GM12878 (cell line): ENCODE measurements at regions not wholly inside any gene's neighbourhood (a gene's known extent, or its start where the extent isn't known, plus 50 kb on each side); places are given as distances from the start of the nearest gene placed in this dataset.

Source experiments
- ATAC-seq: fragments of 200-7000 bp; cut with Tn5 transposase; 3 replicates; pipeline ENCODE4 v1.9.1; 2020; ENCODE audit warnings: mild to moderate bottlenecking, moderate library complexity
- BruUV-seq: library from RNA; stranded (reverse); fragments of 400-500 nt; replicated peaks from 2 replicates; lab custom pipeline; 2021; lab: Mats Ljungman, UMichigan
- CTCF ChIA-PET: fragments of 300-600 bp; sonication (Branson Sonifier 250); formaldehyde crosslinking; extraction: SDS; loops from one replicate; lab custom pipeline; 2021; ENCODE audit warnings: inconsistent platforms; lab: Yijun Ruan, JAX
- POLR2A ChIA-PET: fragments of 350-600 bp; formaldehyde crosslinking; extraction: SDS; loops from one replicate; lab custom pipeline; 2021; ENCODE audit warnings: inconsistent platforms; lab: Charles Lee
- RAD21 ChIA-PET: fragments of 300-600 bp; sonication (Branson Sonifier 250); formaldehyde crosslinking; loops from one replicate; lab custom pipeline; 2023; ENCODE audit warnings: antibody characterized with exemption; ENCODE audit not compliant: unreplicated experiment; lab: Charles Lee
- SMC1A ChIA-PET: fragments of 300-600 bp; sonication (Branson Sonifier 250); formaldehyde crosslinking; loops from one replicate; lab custom pipeline; 2023; ENCODE audit not compliant: unreplicated experiment, uncharacterized antibody; lab: Charles Lee
- DNase-seq: peaks from one replicate; pipeline ENCODE4 v3.0.0-alpha.2; 2011; ENCODE audit warnings: low read depth, low spot score
- FAIRE-seq: peaks from 3 replicates; lab custom pipeline; 2011; peaks lifted over from hg19 to GRCh38; lab: Jason Lieb, UNC
- H2AFZ ChIP-seq: 2 replicates; pipeline ENCODE4 v1.6.0; 2011; ENCODE audit warnings: low read depth, low read length, control low read depth; ENCODE audit not compliant: control insufficient read depth
- H3K27ac ChIP-seq: 2 replicates; pipeline ENCODE4 v1.5.1; 2011; ENCODE audit warnings: control low read depth; ENCODE audit not compliant: control insufficient read depth, insufficient read depth
- H3K27me3 ChIP-seq, 2 experiments: replicated peaks in 1 of 2; 2 replicates each; pipeline versions ENCODE4 v1.6.0 to v1.6.1; 2011; ENCODE audit warnings: low read length in 1 of 2; ENCODE audit not compliant: control insufficient read depth in 2 of 2, insufficient read depth in 2 of 2
- H3K36me3 ChIP-seq, 2 experiments: 2 replicates each; pipeline ENCODE4 v1.5.1; 2011; ENCODE audit warnings: low read length in 1 of 2; ENCODE audit not compliant: control insufficient read depth in 2 of 2, insufficient read depth in 2 of 2
- H3K4me1 ChIP-seq: 2 replicates; pipeline ENCODE4 v1.6.1; 2011; ENCODE audit warnings: mild to moderate bottlenecking, low read length, moderate library complexity, mixed read lengths; ENCODE audit not compliant: control insufficient read depth, insufficient read depth
- H3K4me2 ChIP-seq: 2 replicates; pipeline ENCODE4 v1.6.0; 2011; ENCODE audit warnings: control low read depth; ENCODE audit not compliant: control insufficient read depth, insufficient read depth
- H3K4me3 ChIP-seq: fragments of 200-600 bp; sonication (generic); 2 replicates; pipeline ENCODE4 v1.5.1; 2016
- H3K79me2 ChIP-seq: 2 replicates; pipeline ENCODE4 v1.6.0; 2011; ENCODE audit warnings: low read length; ENCODE audit not compliant: control insufficient read depth, insufficient read depth
- H3K9ac ChIP-seq: 2 replicates; pipeline ENCODE4 v1.8.0; 2011; ENCODE audit warnings: low read length, control low read depth, mixed read lengths; ENCODE audit not compliant: control insufficient read depth, insufficient read depth
- H3K9me3 ChIP-seq: replicated peaks from 3 replicates; pipeline ENCODE4 v1.5.1; 2011; ENCODE audit warnings: mild to moderate bottlenecking, low read length; ENCODE audit not compliant: control insufficient read depth, insufficient read depth
- H4K20me1 ChIP-seq: 2 replicates; pipeline ENCODE4 v1.6.0; 2011; ENCODE audit not compliant: control insufficient read depth, insufficient read depth
- ATF7 ChIP-seq: fragments of 450-650 bp; IDR thresholded peaks from 2 replicates; pipeline ENCODE4 v1.6.1; 2016; ENCODE audit warnings: low read depth, mild to moderate bottlenecking
- BCL3 ChIP-seq: IDR thresholded peaks from 2 replicates; pipeline ENCODE4 v1.6.1; 2011; ENCODE audit warnings: borderline replicate concordance, low read depth, mild to moderate bottlenecking, moderate library complexity, low read length; ENCODE audit not compliant: insufficient read depth, poor library complexity, severe bottlenecking
- EP300 ChIP-seq, 2 experiments: fragments of 150-350 bp in 1 of 2; IDR thresholded peaks; 2 replicates each; pipeline ENCODE4 v1.6.1; 2011 to 2012; ENCODE audit warnings: low read depth in 2 of 2, low read length in 2 of 2, borderline replicate concordance in 1 of 2, improper control_type of control experiment in 1 of 2, inconsistent platforms in 1 of 2; ENCODE audit not compliant: control insufficient read depth in 1 of 2
- GABPA ChIP-seq: IDR thresholded peaks from 2 replicates; pipeline ENCODE4 v1.6.1; 2014; ENCODE audit warnings: antibody characterized with exemption, low read depth, mild to moderate bottlenecking, inconsistent platforms
- GATAD2B ChIP-seq: fragments of 450-650 bp; conservative IDR thresholded peaks from 2 replicates; pipeline ENCODE4 v1.6.1; 2017; ENCODE audit warnings: low read depth, mild to moderate bottlenecking, moderate library complexity
- MAX ChIP-seq: IDR thresholded peaks from 2 replicates; pipeline ENCODE4 v1.6.1; 2012; ENCODE audit warnings: low read depth, low read length, improper control_type of control experiment
- MTA3 ChIP-seq: IDR thresholded peaks from 2 replicates; pipeline ENCODE4 v1.6.1; 2012; ENCODE audit warnings: low read length, inconsistent platforms, borderline replicate concordance
- MXI1 ChIP-seq: fragments of 150-350 bp; IDR thresholded peaks from 2 replicates; pipeline ENCODE4 v1.6.1; 2011; ENCODE audit warnings: low read depth, mild to moderate bottlenecking, inconsistent platforms, low read length, improper control_type of control experiment
- NR2C1 ChIP-seq: fragments of 450-650 bp; IDR thresholded peaks from 2 replicates; pipeline ENCODE4 v1.6.1; 2017; ENCODE audit warnings: antibody characterized with exemption, mild to moderate bottlenecking, moderate library complexity
- NR2C2 ChIP-seq: IDR thresholded peaks from 2 replicates; pipeline ENCODE4 v1.6.1; 2011; ENCODE audit warnings: borderline replicate concordance, low read depth; ENCODE audit not compliant: control insufficient read depth, insufficient read length
- SMARCA5 ChIP-seq: fragments of 450-650 bp; IDR thresholded peaks from 2 replicates; pipeline ENCODE4 v1.6.1; 2017; ENCODE audit warnings: mild to moderate bottlenecking
- WGBS: methylation state at CpG from one replicate; pipeline ENCODE4 v1.1.6; 2016; ENCODE audit warnings: low lambda C conversion rate; ENCODE audit not compliant: insufficient replicate concordance, insufficient coverage; ENCODE audit errors: missing lambda C conversion rate; 5-methylcytosine and 5-hydroxymethylcytosine counted together
- in situ Hi-C: fragments of 300-500 bp; cut with MboI; formaldehyde crosslinking; loops from 9 replicates; pipeline ENCODE4 v1.14.3; 2018; ENCODE audit warnings: mixed read lengths
- intact Hi-C: fragments of 100-400 bp; cut with micrococcal nuclease; formaldehyde crosslinking; loops from one replicate; pipeline ENCODE4 v1.14.2; 2022; ENCODE audit not compliant: unreplicated experiment
- TF ChIP-seq, protein P1 (sequence below): IDR thresholded peaks from 2 replicates; pipeline ENCODE4 v1.6.1; 2012; ENCODE audit warnings: low read depth, low read length, improper control_type of control experiment
- TF ChIP-seq, protein P2 (sequence below): fragments of 450-650 bp; formaldehyde crosslinking; IDR thresholded peaks from 2 replicates; pipeline ENCODE4 v1.4.0; 2020; ENCODE audit warnings: mild to moderate bottlenecking, moderate library complexity
- TF ChIP-seq, protein P3 (sequence below): IDR thresholded peaks from 2 replicates; pipeline ENCODE4 v1.6.1; 2012; ENCODE audit warnings: mild to moderate bottlenecking, low read depth, low read length

DNA sequence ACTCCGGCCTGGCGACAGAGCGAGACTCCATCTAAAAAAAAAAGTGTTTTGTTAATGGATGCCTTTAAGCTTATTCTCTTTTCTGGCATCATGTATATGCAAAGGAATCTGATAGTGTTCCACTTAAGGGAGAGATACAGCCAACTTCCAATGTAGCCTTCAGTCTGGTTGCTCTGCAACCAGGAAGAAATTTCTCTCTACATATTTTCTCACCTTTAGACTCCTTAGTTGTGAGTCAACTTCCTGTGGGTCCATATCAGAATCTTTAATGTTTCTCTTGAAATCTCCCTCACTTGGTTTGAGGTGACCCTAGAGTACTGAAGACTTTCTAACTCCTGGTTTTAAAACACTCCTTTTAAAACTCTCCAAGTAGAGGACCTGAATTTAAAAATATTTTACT lies 340.4 kb downstream of the SLC6A15 start:
- Histone ChIP-seq H4K20me1 (no peaks in the 10 kb centered on the region), H3K9ac (no peak overlapping the region), H3K4me1 (no peaks in the 10 kb centered on the region), H3K36me3 (no peaks in the 10 kb centered on the region), H3K4me2 (no peak overlapping the region), H3K79me2 (no peaks in the 10 kb centered on the region), H2AFZ (no peak overlapping the region), H3K27me3 (no peaks in the 10 kb centered on the region), H3K4me3 (no peak overlapping the region), H3K27ac (no peak overlapping the region), H3K9me3 (no peaks in the 10 kb centered on the region)
- 36% methylated on average over 3 of the region's 3 CpGs for WGBS
- ATAC-seq (no peak), DNase-seq (no peak), FAIRE-seq (no peak)
- SMC1A ChIA-PET: no interaction called here
- no TSS peak for BruUV-seq
- intact Hi-C loops (no loop called here), in situ Hi-C loops (no loop called here)
- POLR2A ChIA-PET: no interaction called here
- CTCF ChIA-PET: no interaction called here
- RAD21 ChIA-PET: no interaction called here
- TF ChIP-seq, protein P1, sequence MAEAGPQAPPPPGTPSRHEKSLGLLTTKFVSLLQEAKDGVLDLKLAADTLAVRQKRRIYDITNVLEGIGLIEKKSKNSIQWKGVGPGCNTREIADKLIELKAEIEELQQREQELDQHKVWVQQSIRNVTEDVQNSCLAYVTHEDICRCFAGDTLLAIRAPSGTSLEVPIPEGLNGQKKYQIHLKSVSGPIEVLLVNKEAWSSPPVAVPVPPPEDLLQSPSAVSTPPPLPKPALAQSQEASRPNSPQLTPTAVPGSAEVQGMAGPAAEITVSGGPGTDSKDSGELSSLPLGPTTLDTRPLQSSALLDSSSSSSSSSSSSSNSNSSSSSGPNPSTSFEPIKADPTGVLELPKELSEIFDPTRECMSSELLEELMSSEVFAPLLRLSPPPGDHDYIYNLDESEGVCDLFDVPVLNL: no peak
- TF ChIP-seq NR2C2 (no peak), GATAD2B (no peak), SMARCA5 (no peak), BCL3 (no peak), MXI1 (no peak), MTA3 (no peak), MAX (no peak), NR2C1 (no peak), EP300 (IDR thresholded peaks at IDR 0.05; ENCODE audit: borderline replicate concordance in 1 of 2, control insufficient read depth in 1 of 2, low read depth in 2 of 2, low read length in 2 of 2) (no peak), ATF7 (no peak), GABPA (no peak)
- TF ChIP-seq, protein P2, sequence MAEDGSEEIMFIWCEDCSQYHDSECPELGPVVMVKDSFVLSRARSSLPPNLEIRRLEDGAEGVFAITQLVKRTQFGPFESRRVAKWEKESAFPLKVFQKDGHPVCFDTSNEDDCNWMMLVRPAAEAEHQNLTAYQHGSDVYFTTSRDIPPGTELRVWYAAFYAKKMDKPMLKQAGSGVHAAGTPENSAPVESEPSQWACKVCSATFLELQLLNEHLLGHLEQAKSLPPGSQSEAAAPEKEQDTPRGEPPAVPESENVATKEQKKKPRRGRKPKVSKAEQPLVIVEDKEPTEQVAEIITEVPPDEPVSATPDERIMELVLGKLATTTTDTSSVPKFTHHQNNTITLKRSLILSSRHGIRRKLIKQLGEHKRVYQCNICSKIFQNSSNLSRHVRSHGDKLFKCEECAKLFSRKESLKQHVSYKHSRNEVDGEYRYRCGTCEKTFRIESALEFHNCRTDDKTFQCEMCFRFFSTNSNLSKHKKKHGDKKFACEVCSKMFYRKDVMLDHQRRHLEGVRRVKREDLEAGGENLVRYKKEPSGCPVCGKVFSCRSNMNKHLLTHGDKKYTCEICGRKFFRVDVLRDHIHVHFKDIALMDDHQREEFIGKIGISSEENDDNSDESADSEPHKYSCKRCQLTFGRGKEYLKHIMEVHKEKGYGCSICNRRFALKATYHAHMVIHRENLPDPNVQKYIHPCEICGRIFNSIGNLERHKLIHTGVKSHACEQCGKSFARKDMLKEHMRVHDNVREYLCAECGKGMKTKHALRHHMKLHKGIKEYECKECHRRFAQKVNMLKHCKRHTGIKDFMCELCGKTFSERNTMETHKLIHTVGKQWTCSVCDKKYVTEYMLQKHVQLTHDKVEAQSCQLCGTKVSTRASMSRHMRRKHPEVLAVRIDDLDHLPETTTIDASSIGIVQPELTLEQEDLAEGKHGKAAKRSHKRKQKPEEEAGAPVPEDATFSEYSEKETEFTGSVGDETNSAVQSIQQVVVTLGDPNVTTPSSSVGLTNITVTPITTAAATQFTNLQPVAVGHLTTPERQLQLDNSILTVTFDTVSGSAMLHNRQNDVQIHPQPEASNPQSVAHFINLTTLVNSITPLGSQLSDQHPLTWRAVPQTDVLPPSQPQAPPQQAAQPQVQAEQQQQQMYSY: no peak
- TF ChIP-seq, protein P3, sequence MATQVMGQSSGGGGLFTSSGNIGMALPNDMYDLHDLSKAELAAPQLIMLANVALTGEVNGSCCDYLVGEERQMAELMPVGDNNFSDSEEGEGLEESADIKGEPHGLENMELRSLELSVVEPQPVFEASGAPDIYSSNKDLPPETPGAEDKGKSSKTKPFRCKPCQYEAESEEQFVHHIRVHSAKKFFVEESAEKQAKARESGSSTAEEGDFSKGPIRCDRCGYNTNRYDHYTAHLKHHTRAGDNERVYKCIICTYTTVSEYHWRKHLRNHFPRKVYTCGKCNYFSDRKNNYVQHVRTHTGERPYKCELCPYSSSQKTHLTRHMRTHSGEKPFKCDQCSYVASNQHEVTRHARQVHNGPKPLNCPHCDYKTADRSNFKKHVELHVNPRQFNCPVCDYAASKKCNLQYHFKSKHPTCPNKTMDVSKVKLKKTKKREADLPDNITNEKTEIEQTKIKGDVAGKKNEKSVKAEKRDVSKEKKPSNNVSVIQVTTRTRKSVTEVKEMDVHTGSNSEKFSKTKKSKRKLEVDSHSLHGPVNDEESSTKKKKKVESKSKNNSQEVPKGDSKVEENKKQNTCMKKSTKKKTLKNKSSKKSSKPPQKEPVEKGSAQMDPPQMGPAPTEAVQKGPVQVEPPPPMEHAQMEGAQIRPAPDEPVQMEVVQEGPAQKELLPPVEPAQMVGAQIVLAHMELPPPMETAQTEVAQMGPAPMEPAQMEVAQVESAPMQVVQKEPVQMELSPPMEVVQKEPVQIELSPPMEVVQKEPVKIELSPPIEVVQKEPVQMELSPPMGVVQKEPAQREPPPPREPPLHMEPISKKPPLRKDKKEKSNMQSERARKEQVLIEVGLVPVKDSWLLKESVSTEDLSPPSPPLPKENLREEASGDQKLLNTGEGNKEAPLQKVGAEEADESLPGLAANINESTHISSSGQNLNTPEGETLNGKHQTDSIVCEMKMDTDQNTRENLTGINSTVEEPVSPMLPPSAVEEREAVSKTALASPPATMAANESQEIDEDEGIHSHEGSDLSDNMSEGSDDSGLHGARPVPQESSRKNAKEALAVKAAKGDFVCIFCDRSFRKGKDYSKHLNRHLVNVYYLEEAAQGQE: no peak
